ENCODE measurements at regions not wholly inside any gene's neighbourhood (a gene's known extent, or its start where the extent isn't known, plus 50 kb on each side); places are given as distances from the start of the nearest gene placed in this dataset.

GRCh38 chr2:215876139-215876936, 137.0 kb downstream of the MREG start (continued):
- TF ChIP-seq ZKSCAN1 (IDR thresholded peaks at IDR 0.05; ENCODE audit: low read length) (no peak), ZNF441 (CRISPR knock-in tag; IDR thresholded peaks at IDR 0.05; ENCODE audit: borderline replicate concordance) (no peak), NR0B2 (CRISPR knock-in tag; IDR thresholded peaks at IDR 0.05) (no peak), ZXDC (CRISPR knock-in tag; IDR thresholded peaks at IDR 0.05) (no peak), RAD51 (IDR thresholded peaks at IDR 0.05; ENCODE audit: borderline replicate concordance) (no peak), THAP8 (CRISPR knock-in tag; IDR thresholded peaks at IDR 0.05; ENCODE audit: borderline replicate concordance) (no peak), ZNF512 (CRISPR knock-in tag; IDR thresholded peaks at IDR 0.05) (no peak), PAWR (CRISPR knock-in tag; IDR thresholded peaks at IDR 0.05; ENCODE audit: borderline replicate concordance) (no peak), SNAPC5 (CRISPR knock-in tag; IDR thresholded peaks at IDR 0.05; ENCODE audit: borderline replicate concordance) (no peak), ZBTB1 (CRISPR knock-in tag; IDR thresholded peaks at IDR 0.05; ENCODE audit: borderline replicate concordance) (no peak), ZMAT3 (CRISPR knock-in tag; conservative IDR thresholded peaks at IDR 0.05) (no peak), KLF15 (CRISPR knock-in tag; IDR thresholded peaks at IDR 0.05; ENCODE audit: borderline replicate concordance) (no peak), RBFOX2 (IDR thresholded peaks at IDR 0.05; ENCODE audit: low read depth, low read length) (no peak), ZNF75D (CRISPR knock-in tag; IDR thresholded peaks at IDR 0.05; ENCODE audit: borderline replicate concordance) (no peak), ZBTB49 (CRISPR knock-in tag; IDR thresholded peaks at IDR 0.05; ENCODE audit: borderline replicate concordance) (no peak), ZBTB34 (CRISPR knock-in tag; IDR thresholded peaks at IDR 0.05) (no peak), SRY (CRISPR knock-in tag; IDR thresholded peaks at IDR 0.05) (no peak), ZNF383 (CRISPR knock-in tag; IDR thresholded peaks at IDR 0.05; ENCODE audit: borderline replicate concordance) (no peak)

All from HepG2 (cell line).